ENCODE measurements at regions not wholly inside any gene's neighbourhood (a gene's known extent, or its start where the extent isn't known, plus 50 kb on each side); places are given as distances from the start of the nearest gene placed in this dataset.

GRCh38 chr4:183788308-183788905, 116.7 kb upstream of the STOX2 start:
- no peak for TF ChIP-seq TCF7L2 (IDR thresholded peaks at IDR 0.05; ENCODE audit: low read depth, low read length)
- TF ChIP-seq CTCF (IDR thresholded peaks at IDR 0.05): no peak
- TF ChIP-seq POLR2AphosphoS5 (IDR thresholded peaks at IDR 0.05; ENCODE audit: low read depth, low read length): no peak
- no peak for TF ChIP-seq REST (IDR thresholded peaks at IDR 0.05; ENCODE audit: insufficient read depth in 1 of 2, low read depth in 2 of 2, low read length in 1 of 2)
- TF ChIP-seq SIN3A (IDR thresholded peaks at IDR 0.05; ENCODE audit: borderline replicate concordance, insufficient read depth, low read depth, low read length): no peak
